Neural progenitor cell (in vitro differentiated cells): ENCODE measurements at regions not wholly inside any gene's neighbourhood (a gene's known extent, or its start where the extent isn't known, plus 50 kb on each side); places are given as distances from the start of the nearest gene placed in this dataset.
A peak's percentile ranks its signal among the peaks of the same experiment; 100 is the strongest.

Experiments used
- DNase-seq: peaks from one replicate; pipeline ENCODE4 v3.0.0-alpha.2; 2016; ENCODE audit warnings: low spot score
- H2AFZ ChIP-seq: fragments of 200-600 bp; sonication (generic); replicated peaks from 2 replicates; pipeline ENCODE4 v1.6.1; 2016; ENCODE audit warnings: antibody characterized with exemption
- H3F3A ChIP-seq: fragments of 200-600 bp; sonication (generic); 2 replicates; pipeline ENCODE4 v1.6.1; 2016; ENCODE audit warnings: antibody characterized with exemption, low read depth
- H3K27ac ChIP-seq: fragments of 200-600 bp; sonication (generic); 2 replicates; pipeline ENCODE4 v1.5.1; 2016; ENCODE audit warnings: mild to moderate bottlenecking
- H3K27me3 ChIP-seq: fragments of 200-600 bp; sonication (generic); 2 replicates; pipeline ENCODE4 v1.6.1; 2016; ENCODE audit warnings: mild to moderate bottlenecking, moderate library complexity
- H3K36me3 ChIP-seq: fragments of 200-600 bp; sonication (generic); 2 replicates; pipeline ENCODE4 v1.5.1; 2016
- H3K4me1 ChIP-seq: fragments of 200-600 bp; sonication (generic); 2 replicates; pipeline ENCODE4 v1.6.1; 2016; ENCODE audit warnings: mixed run types
- H3K4me2 ChIP-seq: fragments of 200-600 bp; sonication (generic); 2 replicates; pipeline ENCODE4 v1.6.1; 2016
- H3K4me3 ChIP-seq: fragments of 200-600 bp; sonication (generic); 2 replicates; pipeline ENCODE4 v1.5.1; 2016
- H3K79me2 ChIP-seq: fragments of 200-600 bp; sonication (generic); 2 replicates; pipeline ENCODE4 v1.6.1; 2016; ENCODE audit warnings: low read depth
- H3K9ac ChIP-seq: fragments of 200-600 bp; sonication (generic); 2 replicates; pipeline ENCODE4 v1.6.1; 2016
- H3K9me3 ChIP-seq: fragments of 200-600 bp; sonication (generic); 2 replicates; pipeline ENCODE4 v1.5.1; 2016; ENCODE audit warnings: low read depth
- H4K20me1 ChIP-seq: fragments of 200-600 bp; sonication (generic); 2 replicates; pipeline ENCODE4 v1.6.1; 2016; ENCODE audit warnings: low read depth
- H3K27ac Mint-ChIP-seq: 3 replicates; pipeline ENCODE4 v1.8.0; 2021; ENCODE audit warnings: mixed read lengths
- H3K27me3 Mint-ChIP-seq: 2 replicates; pipeline ENCODE4 v1.8.0; 2022; ENCODE audit warnings: low read depth, mild to moderate bottlenecking, inconsistent platforms, moderate library complexity, mixed read lengths; ENCODE audit not compliant: insufficient read depth
- H3K36me3 Mint-ChIP-seq: 3 replicates; pipeline ENCODE4 v1.8.0; 2021; ENCODE audit warnings: mixed read lengths
- H3K4me1 Mint-ChIP-seq: 3 replicates; pipeline ENCODE4 v1.8.0; 2021; ENCODE audit warnings: mixed read lengths
- H3K4me3 Mint-ChIP-seq: 3 replicates; pipeline ENCODE4 v1.8.0; 2021; ENCODE audit warnings: mild to moderate bottlenecking, moderate library complexity, mixed read lengths
- H3K9me3 Mint-ChIP-seq: 3 replicates; pipeline ENCODE4 v1.8.0; 2020; ENCODE audit warnings: mixed read lengths
- EZH2 ChIP-seq: fragments of 200-600 bp; sonication (generic); IDR thresholded peaks from 2 replicates; pipeline ENCODE4 v1.6.1; 2017; ENCODE audit warnings: antibody characterized with exemption, mild to moderate bottlenecking, moderate library complexity
- EZH2phosphoT487 ChIP-seq: fragments of 200-600 bp; sonication (generic); IDR thresholded peaks from 2 replicates; pipeline ENCODE4 v1.6.1; 2017; ENCODE audit warnings: antibody characterized with exemption
- TF ChIP-seq, protein P1 (sequence below): fragments of 200-600 bp; sonication (generic); IDR thresholded peaks from 2 replicates; pipeline ENCODE4 v1.5.1; 2017; ENCODE audit warnings: antibody characterized with exemption, mild to moderate bottlenecking

DNA sequence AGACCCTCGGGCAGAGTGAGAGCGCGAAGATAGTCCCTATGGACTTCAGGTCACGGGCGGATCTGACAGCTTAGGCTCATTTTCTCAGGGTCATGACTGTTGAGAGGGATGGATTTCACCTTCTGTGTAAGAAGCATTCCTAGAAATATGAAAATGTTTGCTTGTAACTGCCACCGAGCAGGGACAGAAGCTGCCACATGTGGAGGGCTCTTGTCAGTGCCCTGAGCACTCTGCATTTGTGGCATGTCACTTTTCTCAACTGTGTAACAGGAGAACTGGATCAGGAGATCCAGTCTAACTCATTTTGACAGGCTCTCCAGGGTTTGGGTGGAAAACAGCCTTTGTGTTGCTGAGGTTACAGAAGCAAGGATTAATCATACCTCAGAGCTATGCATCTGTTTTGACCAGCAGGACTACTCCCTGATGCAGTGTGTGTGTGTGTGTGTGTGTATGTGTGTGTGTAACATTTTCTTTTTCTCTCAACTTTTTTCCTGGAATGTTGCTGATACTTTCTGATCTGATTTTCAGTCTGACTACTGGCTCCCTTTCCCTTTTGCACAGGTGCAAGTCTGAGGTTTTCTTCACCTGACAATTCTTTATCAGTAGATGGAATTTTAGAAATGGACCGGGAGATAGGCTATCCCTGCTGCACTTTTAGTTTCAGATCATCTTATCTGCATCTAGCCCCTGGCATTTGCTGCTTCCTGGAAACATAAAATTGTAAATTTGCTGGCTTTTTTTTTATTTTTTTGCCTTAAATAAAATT, 183.3 kb downstream of the STK31 start:
- peak; percentile 4 for DNase-seq
- Mint-ChIP-seq H3K4me1 (peaks cover 16% of the 10 kb centered on the region), H3K27ac (peak overlapping the region; percentile 14), H3K4me3 (no peak overlapping the region), H3K27me3 (peaks cover 2% of the 10 kb centered on the region), H3K36me3 (no peaks in the 10 kb centered on the region), H3K9me3 (no peaks in the 10 kb centered on the region)
- Histone ChIP-seq H3K36me3 (no peaks in the 10 kb centered on the region), H3K9ac (no peak overlapping the region), H4K20me1 (no peaks in the 10 kb centered on the region), H3K79me2 (no peaks in the 10 kb centered on the region), H3K4me3 (no peak overlapping the region), H3K4me2 (no peak overlapping the region), H3K9me3 (no peaks in the 10 kb centered on the region), H2AFZ (no peak overlapping the region), H3K27ac (no peak overlapping the region), H3K27me3 (no peaks in the 10 kb centered on the region), H3K4me1 (no peaks in the 10 kb centered on the region), H3F3A (no peaks in the 10 kb centered on the region)
- TF ChIP-seq EZH2 = no peak
- TF ChIP-seq EZH2phosphoT487 = no peak
- TF ChIP-seq, protein P1, sequence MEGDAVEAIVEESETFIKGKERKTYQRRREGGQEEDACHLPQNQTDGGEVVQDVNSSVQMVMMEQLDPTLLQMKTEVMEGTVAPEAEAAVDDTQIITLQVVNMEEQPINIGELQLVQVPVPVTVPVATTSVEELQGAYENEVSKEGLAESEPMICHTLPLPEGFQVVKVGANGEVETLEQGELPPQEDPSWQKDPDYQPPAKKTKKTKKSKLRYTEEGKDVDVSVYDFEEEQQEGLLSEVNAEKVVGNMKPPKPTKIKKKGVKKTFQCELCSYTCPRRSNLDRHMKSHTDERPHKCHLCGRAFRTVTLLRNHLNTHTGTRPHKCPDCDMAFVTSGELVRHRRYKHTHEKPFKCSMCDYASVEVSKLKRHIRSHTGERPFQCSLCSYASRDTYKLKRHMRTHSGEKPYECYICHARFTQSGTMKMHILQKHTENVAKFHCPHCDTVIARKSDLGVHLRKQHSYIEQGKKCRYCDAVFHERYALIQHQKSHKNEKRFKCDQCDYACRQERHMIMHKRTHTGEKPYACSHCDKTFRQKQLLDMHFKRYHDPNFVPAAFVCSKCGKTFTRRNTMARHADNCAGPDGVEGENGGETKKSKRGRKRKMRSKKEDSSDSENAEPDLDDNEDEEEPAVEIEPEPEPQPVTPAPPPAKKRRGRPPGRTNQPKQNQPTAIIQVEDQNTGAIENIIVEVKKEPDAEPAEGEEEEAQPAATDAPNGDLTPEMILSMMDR = no peak

DNA sequence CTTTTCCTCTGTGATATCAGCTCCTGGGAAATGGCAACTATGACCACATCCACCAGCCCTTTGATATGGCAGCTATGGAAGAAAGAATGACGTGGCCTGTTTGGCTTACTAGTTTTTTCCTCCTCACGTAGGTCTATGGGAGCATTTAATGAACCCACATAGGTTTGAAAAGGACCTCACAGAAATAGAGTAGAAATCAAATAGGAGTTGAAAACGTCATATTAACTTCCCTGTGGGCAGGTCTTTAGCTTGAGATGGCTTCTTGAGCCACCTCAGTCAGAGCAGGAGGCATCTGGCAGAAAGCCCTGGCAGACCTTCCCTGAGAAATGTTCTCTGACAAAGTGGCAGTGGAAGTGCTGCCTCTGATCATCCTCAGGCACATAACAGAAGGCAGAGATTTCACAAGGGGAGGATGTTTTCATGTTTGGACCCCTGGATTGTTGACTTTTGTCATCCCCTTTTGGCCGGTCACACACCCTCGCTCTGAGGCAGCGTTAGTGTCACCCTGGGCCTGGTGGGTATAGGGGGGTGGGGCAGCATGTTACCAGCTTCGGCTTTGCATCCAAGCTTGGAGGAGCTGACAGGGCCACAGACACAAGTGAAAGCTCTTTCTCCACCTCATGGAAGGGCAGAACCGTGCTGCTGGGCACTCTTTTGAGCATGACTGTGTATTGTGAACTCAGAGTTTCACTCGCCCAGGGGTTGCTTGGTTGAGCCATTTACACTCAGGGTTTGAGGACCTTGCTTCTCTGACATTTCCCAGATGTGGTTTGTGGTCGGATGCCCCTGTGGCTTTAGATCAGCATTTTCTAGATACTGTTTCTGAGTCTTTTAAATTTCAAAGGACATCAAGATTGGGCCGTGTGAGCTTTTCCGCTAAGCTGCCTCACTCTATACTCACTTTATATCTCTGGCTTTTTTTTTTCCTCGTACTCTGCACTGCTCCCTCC, 184.2 kb downstream of the STK31 start:
- TF ChIP-seq EZH2 (no peak), EZH2phosphoT487 (no peak)
- TF ChIP-seq, protein P1 = no peak
- Histone ChIP-seq H3K4me3 (no peak overlapping the region), H4K20me1 (no peaks in the 10 kb centered on the region), H3K27me3 (no peaks in the 10 kb centered on the region), H3K9me3 (no peaks in the 10 kb centered on the region), H3K79me2 (no peaks in the 10 kb centered on the region), H3K4me2 (no peak overlapping the region), H3F3A (no peaks in the 10 kb centered on the region), H3K4me1 (no peaks in the 10 kb centered on the region), H3K36me3 (no peaks in the 10 kb centered on the region), H2AFZ (no peak overlapping the region), H3K27ac (no peak overlapping the region), H3K9ac (no peak overlapping the region)
- Mint-ChIP-seq H3K4me1 (peaks cover 16% of the 10 kb centered on the region), H3K27ac (no peak overlapping the region), H3K9me3 (no peaks in the 10 kb centered on the region), H3K27me3 (peaks cover 2% of the 10 kb centered on the region), H3K36me3 (no peaks in the 10 kb centered on the region), H3K4me3 (no peak overlapping the region)
- DNase-seq = no peak

DNA sequence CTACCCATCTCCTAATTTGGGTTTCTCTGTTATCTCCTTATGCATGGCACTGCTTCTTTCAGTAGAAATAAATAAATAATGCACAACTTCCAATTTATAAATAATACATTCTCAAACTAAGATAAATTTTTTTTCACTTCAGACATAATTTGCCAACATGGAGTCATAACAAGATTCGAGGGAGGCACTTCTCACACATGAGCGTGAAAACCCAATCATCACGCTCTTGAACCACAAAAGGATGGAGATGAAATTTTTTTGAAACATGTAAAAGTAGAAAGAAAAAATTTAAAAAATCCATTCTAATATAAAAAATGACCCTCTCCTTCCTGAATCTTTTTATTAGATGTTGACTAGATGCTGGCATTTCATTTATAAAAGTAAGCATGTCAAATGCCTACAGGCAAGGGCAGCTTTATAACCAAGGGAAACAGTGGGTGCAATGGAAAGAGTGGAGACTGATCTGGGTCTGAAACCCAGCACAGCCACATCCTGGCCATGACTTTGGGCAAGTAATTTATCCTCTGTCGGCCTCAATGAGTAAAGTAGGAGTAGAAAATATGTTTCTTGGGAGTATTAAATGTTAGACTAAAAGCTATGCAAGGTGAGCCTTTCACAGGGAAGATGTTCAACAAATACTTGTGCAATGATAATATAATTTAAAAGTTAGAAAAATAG, 185.0 kb downstream of the STK31 start:
- no peak for TF ChIP-seq EZH2
- TF ChIP-seq EZH2phosphoT487 = no peak
- TF ChIP-seq, protein P1 = no peak
- H3K27me3 Mint-ChIP-seq = peaks cover 2% of the 10 kb centered on the region
- no peak overlapping the region for H3K4me3 Mint-ChIP-seq
- no peaks in the 10 kb centered on the region for H3K9me3 Mint-ChIP-seq
- Histone ChIP-seq H3K4me3 (no peak overlapping the region), H3K9ac (no peak overlapping the region), H3K9me3 (no peaks in the 10 kb centered on the region), H3K79me2 (no peaks in the 10 kb centered on the region), H3K27me3 (no peaks in the 10 kb centered on the region), H3K36me3 (no peaks in the 10 kb centered on the region), H4K20me1 (no peaks in the 10 kb centered on the region), H3K27ac (no peak overlapping the region), H3K4me1 (no peaks in the 10 kb centered on the region), H2AFZ (no peak overlapping the region), H3K4me2 (no peak overlapping the region), H3F3A (no peaks in the 10 kb centered on the region)
- H3K4me1 Mint-ChIP-seq = peaks cover 16% of the 10 kb centered on the region
- DNase-seq = no peak
- H3K36me3 Mint-ChIP-seq = no peaks in the 10 kb centered on the region
- H3K27ac Mint-ChIP-seq = no peak overlapping the region
